Activated T-cell treated with anti-CD3 and anti-CD28 coated beads, Interleukin-2, amount 50 U/mL, for 24 hours (primary cell): ENCODE measurements at regions not wholly inside any gene's neighbourhood (a gene's known extent, or its start where the extent isn't known, plus 50 kb on each side); places are given as distances from the start of the nearest gene placed in this dataset.
"Not testable (repeated sequence)": the region's sequence is repeated elsewhere in the genome, so short reads cannot be mapped to it uniquely, and the experiment has no call there.

ENCODE experiments used
- DNase-seq: peaks from one replicate; pipeline ENCODE4 v3.0.0-alpha.2; 2020
- H3K27ac Mint-ChIP-seq: 2 replicates; pipeline ENCODE4 v1.8.0; 2020; ENCODE audit warnings: mild to moderate bottlenecking, mixed read lengths
- H3K27me3 Mint-ChIP-seq: 2 replicates; pipeline ENCODE4 v1.8.0; 2020; ENCODE audit warnings: mixed read lengths
- H3K36me3 Mint-ChIP-seq: 2 replicates; pipeline ENCODE4 v1.8.0; 2020; ENCODE audit warnings: low read depth, mixed read lengths
- H3K4me1 Mint-ChIP-seq: 2 replicates; pipeline ENCODE4 v1.8.0; 2020; ENCODE audit warnings: low read depth, mixed read lengths
- H3K4me3 Mint-ChIP-seq: 2 replicates; pipeline ENCODE4 v1.8.0; 2020; ENCODE audit warnings: mild to moderate bottlenecking, moderate library complexity, mixed read lengths
- H3K9me3 Mint-ChIP-seq: 2 replicates; pipeline ENCODE4 v1.8.0; 2020; ENCODE audit warnings: mixed read lengths

GRCh38 chr3:22659651-22660475 is 543.3 kb upstream of the UBE2E2 start:
- Mint-ChIP-seq H3K4me1 (no peaks in the 10 kb centered on the region), H3K27ac (no peak overlapping the region), H3K36me3 (no peaks in the 10 kb centered on the region), H3K9me3 (peaks cover 3% of the 10 kb centered on the region), H3K27me3 (no peaks in the 10 kb centered on the region), H3K4me3 (no peak overlapping the region)
- DNase-seq: no peak

- Mint-ChIP-seq H3K4me3 (no peak overlapping the region), H3K27me3 (no peaks in the 10 kb centered on the region), H3K4me1 (no peaks in the 10 kb centered on the region), H3K36me3 (no peaks in the 10 kb centered on the region), H3K9me3 (peaks cover 3% of the 10 kb centered on the region), H3K27ac (no peak overlapping the region)
- no peak for DNase-seq
Measured at GRCh38 chr3:22660606-22661005, 542.5 kb upstream of the UBE2E2 start.

- H3K27ac Mint-ChIP-seq: no peak overlapping the region
- H3K9me3 Mint-ChIP-seq: peaks cover 3% of the 10 kb centered on the region
- no peaks in the 10 kb centered on the region for H3K36me3 Mint-ChIP-seq
- no peak for DNase-seq
- no peak overlapping the region for H3K4me3 Mint-ChIP-seq
- H3K27me3 Mint-ChIP-seq: no peaks in the 10 kb centered on the region
- no peaks in the 10 kb centered on the region for H3K4me1 Mint-ChIP-seq
Measured at GRCh38 chr3:22661121-22661700, 541.9 kb upstream of the UBE2E2 start.

GRCh38 chr3:22665528-22665927 is 537.6 kb upstream of the UBE2E2 start:
- DNase-seq: no peak
- no peaks in the 10 kb centered on the region for H3K36me3 Mint-ChIP-seq
- no peak overlapping the region for H3K4me3 Mint-ChIP-seq
- H3K27ac Mint-ChIP-seq: no peak overlapping the region
- H3K9me3 Mint-ChIP-seq: peaks cover 3% of the 10 kb centered on the region
- H3K27me3 Mint-ChIP-seq: no peaks in the 10 kb centered on the region
- no peaks in the 10 kb centered on the region for H3K4me1 Mint-ChIP-seq

GRCh38 chr3:22666736-22667135 is 536.4 kb upstream of the UBE2E2 start:
- no peaks in the 10 kb centered on the region for H3K4me1 Mint-ChIP-seq
- H3K36me3 Mint-ChIP-seq: no peaks in the 10 kb centered on the region
- no peaks in the 10 kb centered on the region for H3K27me3 Mint-ChIP-seq
- H3K4me3 Mint-ChIP-seq: no peak overlapping the region
- H3K27ac Mint-ChIP-seq: no peak overlapping the region
- H3K9me3 Mint-ChIP-seq: peaks cover 3% of the 10 kb centered on the region
- no peak for DNase-seq

- no peak for DNase-seq
- Mint-ChIP-seq H3K4me3 (no peak overlapping the region), H3K4me1 (no peaks in the 10 kb centered on the region), H3K9me3 (peaks cover 3% of the 10 kb centered on the region), H3K27ac (no peak overlapping the region), H3K27me3 (no peaks in the 10 kb centered on the region), H3K36me3 (no peaks in the 10 kb centered on the region)
Measured at GRCh38 chr3:22671848-22672247, 531.3 kb upstream of the UBE2E2 start.

GRCh38 chr3:22684739-22685138 is 518.4 kb upstream of the UBE2E2 start:
- no peaks in the 10 kb centered on the region for H3K36me3 Mint-ChIP-seq
- no peak for DNase-seq
- no peaks in the 10 kb centered on the region for H3K4me1 Mint-ChIP-seq
- no peaks in the 10 kb centered on the region for H3K27me3 Mint-ChIP-seq
- no peak overlapping the region for H3K4me3 Mint-ChIP-seq
- H3K9me3 Mint-ChIP-seq: peaks cover 2% of the 10 kb centered on the region
- no peak overlapping the region for H3K27ac Mint-ChIP-seq

GRCh38 chr3:22685597-22685996 is 517.5 kb upstream of the UBE2E2 start:
- no peak for DNase-seq
- no peak overlapping the region for H3K27ac Mint-ChIP-seq
- H3K36me3 Mint-ChIP-seq: no peaks in the 10 kb centered on the region
- no peaks in the 10 kb centered on the region for H3K27me3 Mint-ChIP-seq
- no peaks in the 10 kb centered on the region for H3K4me1 Mint-ChIP-seq
- H3K9me3 Mint-ChIP-seq: peaks cover 2% of the 10 kb centered on the region
- H3K4me3 Mint-ChIP-seq: no peak overlapping the region

GRCh38 chr3:22691407-22691806 is 511.7 kb upstream of the UBE2E2 start:
- H3K4me3 Mint-ChIP-seq: no peak overlapping the region
- H3K36me3 Mint-ChIP-seq: no peaks in the 10 kb centered on the region
- H3K4me1 Mint-ChIP-seq: no peaks in the 10 kb centered on the region
- peaks cover 2% of the 10 kb centered on the region for H3K9me3 Mint-ChIP-seq
- H3K27me3 Mint-ChIP-seq: no peaks in the 10 kb centered on the region
- no peak for DNase-seq
- H3K27ac Mint-ChIP-seq: no peak overlapping the region

GRCh38 chr3:22691856-22692628 is 511.1 kb upstream of the UBE2E2 start:
- Mint-ChIP-seq H3K4me3 (no peak overlapping the region), H3K27ac (no peak overlapping the region)

GRCh38 chr3:22700876-22701275 is 502.3 kb upstream of the UBE2E2 start:
- H3K36me3 Mint-ChIP-seq: no peaks in the 10 kb centered on the region
- H3K27ac Mint-ChIP-seq: no peak overlapping the region
- no peaks in the 10 kb centered on the region for H3K4me1 Mint-ChIP-seq
- H3K9me3 Mint-ChIP-seq: peaks cover 5% of the 10 kb centered on the region
- no peaks in the 10 kb centered on the region for H3K27me3 Mint-ChIP-seq
- H3K4me3 Mint-ChIP-seq: no peak overlapping the region
- no peak for DNase-seq

More at GRCh38 chr3:22691856-22692628, 511.1 kb upstream of the UBE2E2 start:
- no peak for DNase-seq
- Mint-ChIP-seq H3K4me1 (no peaks in the 10 kb centered on the region), H3K9me3 (peaks cover 2% of the 10 kb centered on the region), H3K27me3 (no peaks in the 10 kb centered on the region), H3K36me3 (no peaks in the 10 kb centered on the region)

- Mint-ChIP-seq H3K9me3 (peaks cover 14% of the 10 kb centered on the region), H3K4me3 (no peak overlapping the region), H3K36me3 (no peaks in the 10 kb centered on the region), H3K4me1 (no peaks in the 10 kb centered on the region), H3K27me3 (no peaks in the 10 kb centered on the region), H3K27ac (no peak overlapping the region)
- no peak for DNase-seq
Measured at GRCh38 chr3:22704166-22704565, 499.0 kb upstream of the UBE2E2 start.

GRCh38 chr3:22704571-22705354 is 498.4 kb upstream of the UBE2E2 start:
- Mint-ChIP-seq H3K4me3 (no peak overlapping the region), H3K4me1 (no peaks in the 10 kb centered on the region), H3K27ac (no peak overlapping the region), H3K36me3 (no peaks in the 10 kb centered on the region), H3K27me3 (no peaks in the 10 kb centered on the region), H3K9me3 (peaks cover 14% of the 10 kb centered on the region)
- DNase-seq: no peak

GRCh38 chr3:22706922-22707321 is 496.2 kb upstream of the UBE2E2 start:
- H3K36me3 Mint-ChIP-seq, H3K4me3 Mint-ChIP-seq, H3K27ac Mint-ChIP-seq, H3K27me3 Mint-ChIP-seq, H3K4me1 Mint-ChIP-seq, DNase-seq: not testable (repeated sequence)
- peaks cover 13% of the 10 kb centered on the region for H3K9me3 Mint-ChIP-seq
